SJSA1 (cell line): ENCODE measurements at regions not wholly inside any gene's neighbourhood (a gene's known extent, or its start where the extent isn't known, plus 50 kb on each side); places are given as distances from the start of the nearest gene placed in this dataset.
"Not testable (repeated sequence)": the region's sequence is repeated elsewhere in the genome, so short reads cannot be mapped to it uniquely, and the experiment has no call there.

Experiments
- DNase-seq, 2 experiments: peaks; one replicate each; pipeline ENCODE4 v3.0.0-alpha.2; 2015 to 2020; ENCODE audit warnings: low spot score in 2 of 2, low read depth in 1 of 2
- H3K27ac ChIP-seq: fragments of 250-450 bp; sonication (Bioruptor Pico); 2 replicates; pipeline ENCODE4 v1.5.1; 2020; ENCODE audit warnings: mild to moderate bottlenecking, moderate library complexity
- H3K27me3 ChIP-seq: fragments of 250-450 bp; sonication (Bioruptor Pico); replicated peaks from 2 replicates; pipeline ENCODE4 v1.5.1; 2020; ENCODE audit warnings: mild to moderate bottlenecking, moderate library complexity
- H3K36me3 ChIP-seq: fragments of 250-450 bp; sonication (Bioruptor Pico); 2 replicates; pipeline ENCODE4 v1.5.1; 2020; ENCODE audit warnings: mild to moderate bottlenecking
- H3K4me1 ChIP-seq: fragments of 250-450 bp; sonication (Bioruptor Pico); replicated peaks from 2 replicates; pipeline ENCODE4 v1.6.1; 2021; ENCODE audit warnings: mild to moderate bottlenecking
- H3K4me3 ChIP-seq: fragments of 250-450 bp; sonication (Bioruptor Pico); 2 replicates; pipeline ENCODE4 v1.5.1; 2020; ENCODE audit warnings: mild to moderate bottlenecking
- H3K9me3 ChIP-seq: fragments of 250-450 bp; sonication (Bioruptor Pico); replicated peaks from 2 replicates; pipeline ENCODE4 v1.5.1; 2020; ENCODE audit warnings: mild to moderate bottlenecking

- Histone ChIP-seq H3K36me3 (no peaks in the 10 kb centered on the region), H3K27me3 (no peaks in the 10 kb centered on the region), H3K4me3 (no peak overlapping the region), H3K27ac (no peak overlapping the region), H3K9me3 (no peaks in the 10 kb centered on the region; the same call in 1 of the 2 replicates), H3K4me1 (no peaks in the 10 kb centered on the region)
- no peak for DNase-seq
Observed at GRCh38 chr1:239098400-239099037, 287.8 kb upstream of the CHRM3 start.

GRCh38 chr1:239091537-239091936 lies 294.8 kb upstream of the CHRM3 start:
- no peak for DNase-seq
- H3K27me3 ChIP-seq = no peaks in the 10 kb centered on the region
- H3K4me1 ChIP-seq = no peaks in the 10 kb centered on the region
- no peaks in the 10 kb centered on the region for H3K36me3 ChIP-seq
- H3K4me3 ChIP-seq = no peak overlapping the region
- H3K27ac ChIP-seq = no peak overlapping the region
- peaks cover 4% of the 10 kb centered on the region; the same call in 1 of the 2 replicates for H3K9me3 ChIP-seq

GRCh38 chr1:239084459-239085080 lies 301.8 kb upstream of the CHRM3 start:
- no peak overlapping the region for H3K4me3 ChIP-seq
- no peak overlapping the region for H3K27ac ChIP-seq
- DNase-seq = no peak
- no peaks in the 10 kb centered on the region for H3K27me3 ChIP-seq
- H3K4me1 ChIP-seq = no peaks in the 10 kb centered on the region
- H3K9me3 ChIP-seq = peaks cover 3% of the 10 kb centered on the region; the same call in 1 of the 2 replicates
- H3K36me3 ChIP-seq = no peaks in the 10 kb centered on the region

GRCh38 chr1:239081947-239082346 lies 304.4 kb upstream of the CHRM3 start:
- H3K27ac ChIP-seq, DNase-seq, H3K9me3 ChIP-seq, H3K27me3 ChIP-seq, H3K4me3 ChIP-seq, H3K36me3 ChIP-seq, H3K4me1 ChIP-seq: not testable (repeated sequence)

GRCh38 chr1:239067480-239067879 lies 318.9 kb upstream of the CHRM3 start:
- no peak for DNase-seq
- H3K4me1 ChIP-seq = no peaks in the 10 kb centered on the region
- no peaks in the 10 kb centered on the region for H3K27me3 ChIP-seq
- no peak overlapping the region for H3K4me3 ChIP-seq
- peaks cover 6% of the 10 kb centered on the region for H3K9me3 ChIP-seq
- no peak overlapping the region for H3K27ac ChIP-seq
- H3K36me3 ChIP-seq = no peaks in the 10 kb centered on the region

GRCh38 chr1:239067058-239067457 lies 319.3 kb upstream of the CHRM3 start:
- no peak for DNase-seq
- Histone ChIP-seq H3K36me3 (no peaks in the 10 kb centered on the region), H3K4me1 (no peaks in the 10 kb centered on the region), H3K4me3 (no peak overlapping the region), H3K9me3 (peaks cover 3% of the 10 kb centered on the region), H3K27me3 (no peaks in the 10 kb centered on the region), H3K27ac (no peak overlapping the region)

- Histone ChIP-seq H3K4me3 (no peak overlapping the region), H3K4me1 (no peaks in the 10 kb centered on the region), H3K27me3 (no peaks in the 10 kb centered on the region), H3K27ac (no peak overlapping the region), H3K36me3 (no peaks in the 10 kb centered on the region), H3K9me3 (0 out of 2 replicates have a peak, but pooled peaks cover 5% of the 10 kb centered on the region)
- DNase-seq = no peak
Observed at GRCh38 chr1:239061770-239062169, 324.6 kb upstream of the CHRM3 start.

- Histone ChIP-seq H3K9me3 (peaks cover 8% of the 10 kb centered on the region; the same call in 1 of the 2 replicates), H3K4me3 (no peak overlapping the region), H3K27ac (no peak overlapping the region), H3K36me3 (no peaks in the 10 kb centered on the region), H3K4me1 (no peaks in the 10 kb centered on the region), H3K27me3 (no peaks in the 10 kb centered on the region)
- no peak for DNase-seq
Observed at GRCh38 chr1:239058190-239058589, 328.2 kb upstream of the CHRM3 start.

- Histone ChIP-seq H3K27me3 (no peaks in the 10 kb centered on the region), H3K36me3 (no peaks in the 10 kb centered on the region), H3K4me3 (no peak overlapping the region), H3K4me1 (no peaks in the 10 kb centered on the region), H3K27ac (no peak overlapping the region), H3K9me3 (peaks cover 8% of the 10 kb centered on the region; the same call in 1 of the 2 replicates)
- DNase-seq = no peak
Observed at GRCh38 chr1:239056940-239057339, 329.4 kb upstream of the CHRM3 start.

GRCh38 chr1:239053279-239053678 lies 333.1 kb upstream of the CHRM3 start:
- no peaks in the 10 kb centered on the region for H3K27me3 ChIP-seq
- DNase-seq = no peak
- no peak overlapping the region for H3K27ac ChIP-seq
- no peak overlapping the region for H3K4me3 ChIP-seq
- H3K4me1 ChIP-seq = no peaks in the 10 kb centered on the region
- peaks cover 8% of the 10 kb centered on the region; the same call in 1 of the 2 replicates for H3K9me3 ChIP-seq
- no peaks in the 10 kb centered on the region for H3K36me3 ChIP-seq

GRCh38 chr1:239049571-239049970 lies 336.8 kb upstream of the CHRM3 start:
- DNase-seq = no peak
- no peaks in the 10 kb centered on the region for H3K4me1 ChIP-seq
- no peaks in the 10 kb centered on the region for H3K36me3 ChIP-seq
- H3K9me3 ChIP-seq = peaks cover 3% of the 10 kb centered on the region; the same call in 1 of the 2 replicates
- H3K4me3 ChIP-seq = no peak overlapping the region
- no peaks in the 10 kb centered on the region for H3K27me3 ChIP-seq
- H3K27ac ChIP-seq = no peak overlapping the region

GRCh38 chr1:239044829-239045228 lies 341.5 kb upstream of the CHRM3 start:
- no peak overlapping the region for H3K4me3 ChIP-seq
- H3K9me3 ChIP-seq = 0 out of 2 replicates have a peak, but pooled peaks cover 2% of the 10 kb centered on the region
- DNase-seq = no peak
- H3K4me1 ChIP-seq = no peaks in the 10 kb centered on the region
- H3K27me3 ChIP-seq = no peaks in the 10 kb centered on the region
- no peak overlapping the region for H3K27ac ChIP-seq
- no peaks in the 10 kb centered on the region for H3K36me3 ChIP-seq

GRCh38 chr1:239040523-239040922 lies 345.8 kb upstream of the CHRM3 start:
- no peak overlapping the region for H3K27ac ChIP-seq
- no peak overlapping the region for H3K4me3 ChIP-seq
- DNase-seq = no peak
- no peaks in the 10 kb centered on the region for H3K4me1 ChIP-seq
- no peaks in the 10 kb centered on the region for H3K36me3 ChIP-seq
- H3K9me3 ChIP-seq = peaks cover 3% of the 10 kb centered on the region; the same call in 1 of the 2 replicates
- H3K27me3 ChIP-seq = no peaks in the 10 kb centered on the region

- DNase-seq = no peak
- Histone ChIP-seq H3K36me3 (no peaks in the 10 kb centered on the region), H3K4me1 (no peaks in the 10 kb centered on the region), H3K4me3 (no peak overlapping the region), H3K9me3 (no peaks in the 10 kb centered on the region; the same call in 1 of the 2 replicates), H3K27me3 (no peaks in the 10 kb centered on the region), H3K27ac (no peak overlapping the region)
Observed at GRCh38 chr1:239031310-239031709, 355.1 kb upstream of the CHRM3 start.
